A549 (cell line): ENCODE measurements at regions not wholly inside any gene's neighbourhood (a gene's known extent, or its start where the extent isn't known, plus 50 kb on each side); places are given as distances from the start of the nearest gene placed in this dataset.

ENCODE experiments used
- ATAC-seq, 2 experiments: fragments of 200-7000 bp in 1 of 2; fragments of >200 bp in 1 of 2; cut with Nextera tagmentation in 1 of 2; cut with Tn5 transposase in 1 of 2; 3 replicates each; pipeline versions ENCODE4 v1.8.0 to v1.9.1; 2018 to 2020; ENCODE audit warnings: mild to moderate bottlenecking in 1 of 2, moderate library complexity in 1 of 2
- CTCF ChIA-PET: fragments of 300-600 bp; sonication (Branson Sonifier 250); formaldehyde crosslinking; extraction: SDS; loops from one replicate; lab custom pipeline; 2021; ENCODE audit warnings: antibody characterized with exemption, inconsistent platforms; lab: Yijun Ruan, JAX
- POLR2A ChIA-PET: fragments of 350-600 bp; formaldehyde crosslinking; extraction: SDS; loops from one replicate; lab custom pipeline; 2021; ENCODE audit warnings: antibody characterized with exemption, inconsistent platforms; lab: Yijun Ruan, JAX
- DNase-seq, 2 experiments: peaks; one replicate each; pipeline versions ENCODE4 v3.0.0 to v3.0.0-alpha.2; 2011 to 2016; ENCODE audit warnings: low read depth in 1 of 2, low spot score in 1 of 2
- FAIRE-seq: peaks from 2 replicates; lab custom pipeline; 2011; peaks lifted over from hg19 to GRCh38; lab: Jason Lieb, UNC
- H3K27ac ChIP-seq, 2 experiments: fragments of >200 bp; sonication (Bioruptor Twin); formaldehyde crosslinking; 3 replicates each; pipeline ENCODE4 v1.5.1; 2016 to 2017
- H3K4me1 ChIP-seq: fragments of >200 bp; sonication (Bioruptor Twin); formaldehyde crosslinking; 3 replicates; pipeline ENCODE4 v1.6.1; 2016
- H3K4me2 ChIP-seq: fragments of >200 bp; sonication (Bioruptor Twin); formaldehyde crosslinking; 3 replicates; pipeline ENCODE4 v1.6.1; 2016
- H3K4me3 ChIP-seq: fragments of >200 bp; sonication (Bioruptor Twin); formaldehyde crosslinking; 3 replicates; pipeline ENCODE4 v1.5.1; 2016
- H3K9me3 ChIP-seq: fragments of >200 bp; sonication (Bioruptor Twin); formaldehyde crosslinking; 3 replicates; pipeline ENCODE4 v1.6.1; 2016
- CBX2 ChIP-seq: fragments of 200-600 bp; sonication (generic); IDR thresholded peaks from 2 replicates; pipeline ENCODE4 v1.6.1; 2016; ENCODE audit warnings: low read depth, mild to moderate bottlenecking, borderline replicate concordance
- CHD4 ChIP-seq: fragments of 200-600 bp; sonication (generic); IDR thresholded peaks from 2 replicates; pipeline ENCODE4 v1.6.1; 2016; ENCODE audit warnings: antibody characterized with exemption, mild to moderate bottlenecking, borderline replicate concordance
- EHMT2 ChIP-seq: fragments of 200-600 bp; sonication (generic); IDR thresholded peaks from 2 replicates; pipeline ENCODE4 v1.6.1; 2016; ENCODE audit warnings: antibody characterized with exemption, low read depth, mild to moderate bottlenecking, moderate library complexity
- EP300 ChIP-seq, 2 experiments: fragments of >200 bp; sonication (Bioruptor Twin); formaldehyde crosslinking; IDR thresholded peaks; 2 replicates in 1 of 2; 3 replicates in 1 of 2; pipeline ENCODE4 v1.6.1; 2016 to 2017
- ESRRA ChIP-seq: fragments of 150-350 bp; IDR thresholded peaks from 2 replicates; pipeline ENCODE4 v1.6.1; 2014; ENCODE audit warnings: mild to moderate bottlenecking, low read length, borderline replicate concordance
- FOXS1 ChIP-seq: fragments of 250-450 bp; sonication (Bioruptor Pico); IDR thresholded peaks from 2 replicates; pipeline ENCODE4 v1.5.0; 2020; ENCODE audit warnings: mild to moderate bottlenecking, moderate library complexity
- HEYL ChIP-seq: fragments of 250-450 bp; sonication (Bioruptor Pico); IDR thresholded peaks from 2 replicates; pipeline ENCODE4 v1.8.0; 2021; ENCODE audit warnings: mild to moderate bottlenecking, moderate library complexity
- HOXA7 ChIP-seq: fragments of 250-450 bp; sonication (Bioruptor Pico); IDR thresholded peaks from 2 replicates; pipeline ENCODE4 v1.5.0; 2020; ENCODE audit warnings: mild to moderate bottlenecking, moderate library complexity
- HOXB13 ChIP-seq: fragments of 250-450 bp; sonication (Bioruptor Pico); IDR thresholded peaks from 2 replicates; pipeline ENCODE4 v1.5.0; 2020; ENCODE audit warnings: low read depth, mild to moderate bottlenecking, moderate library complexity
- HOXB5 ChIP-seq: fragments of 250-450 bp; sonication (Bioruptor Pico); IDR thresholded peaks from 2 replicates; pipeline ENCODE4 v1.5.0; 2020; ENCODE audit warnings: mild to moderate bottlenecking, moderate library complexity
- MAFK ChIP-seq: fragments of 450-650 bp; IDR thresholded peaks from 2 replicates; pipeline ENCODE4 v1.6.1; 2014; ENCODE audit not compliant: partially characterized antibody
- NFE2L2 ChIP-seq: fragments of 150-350 bp; conservative IDR thresholded peaks from 2 replicates; pipeline ENCODE4 v1.6.1; 2014; ENCODE audit warnings: low read length
- NR3C1 ChIP-seq: fragments of >200 bp; sonication (Bioruptor Twin); formaldehyde crosslinking; IDR thresholded peaks from 3 replicates; pipeline ENCODE4 v1.6.1; 2017
- RARB ChIP-seq: fragments of 250-450 bp; sonication (Bioruptor Pico); IDR thresholded peaks from 2 replicates; pipeline ENCODE4 v1.8.0; 2021; ENCODE audit warnings: mild to moderate bottlenecking, moderate library complexity
- RCOR1 ChIP-seq: fragments of 150-350 bp; IDR thresholded peaks from 2 replicates; pipeline ENCODE4 v1.6.1; 2014; ENCODE audit warnings: antibody characterized with exemption, low read length, low read depth
- SREBF2 ChIP-seq: fragments of 450-650 bp; IDR thresholded peaks from 2 replicates; pipeline ENCODE4 v1.6.1; 2014; ENCODE audit warnings: mild to moderate bottlenecking, moderate library complexity
- TFCP2L1 ChIP-seq: fragments of 250-450 bp; sonication (Bioruptor Pico); IDR thresholded peaks from 2 replicates; pipeline ENCODE4 v1.5.0; 2021; ENCODE audit warnings: mild to moderate bottlenecking
- USF2 ChIP-seq: fragments of 450-650 bp; IDR thresholded peaks from 2 replicates; pipeline ENCODE4 v1.6.1; 2014; ENCODE audit warnings: antibody characterized with exemption
- ZC3H11A ChIP-seq: fragments of 450-650 bp; IDR thresholded peaks from 2 replicates; pipeline ENCODE4 v1.6.1; 2014; ENCODE audit warnings: antibody characterized with exemption, mild to moderate bottlenecking
- ZFP36 ChIP-seq: fragments of 450-650 bp; IDR thresholded peaks from 2 replicates; pipeline ENCODE4 v1.6.1; 2014; ENCODE audit warnings: borderline replicate concordance; ENCODE audit not compliant: partially characterized antibody
- WGBS: methylation state at CpG from one replicate; pipeline ENCODE4 v1.1.6; 2017; ENCODE audit errors: missing lambda C conversion rate; 5-methylcytosine and 5-hydroxymethylcytosine counted together
- TF ChIP-seq, protein P1 (sequence below): fragments of 250-450 bp; sonication (Bioruptor Pico); IDR thresholded peaks from 2 replicates; pipeline ENCODE4 v1.5.0; 2021; ENCODE audit warnings: mild to moderate bottlenecking, moderate library complexity, borderline replicate concordance
- TF ChIP-seq, protein P2 (sequence below): IDR thresholded peaks from 2 replicates; pipeline ENCODE4 v1.6.1; 2012
- TF ChIP-seq, protein P3 (sequence below): fragments of >200 bp; sonication (Bioruptor Twin); formaldehyde crosslinking; IDR thresholded peaks from 2 replicates; pipeline ENCODE4 v1.6.1; 2016
- TF ChIP-seq, protein P4 (sequence below): fragments of 200-600 bp; sonication (generic); IDR thresholded peaks from 2 replicates; pipeline ENCODE4 v1.6.1; 2016; ENCODE audit warnings: antibody characterized with exemption, mild to moderate bottlenecking, moderate library complexity

DNA sequence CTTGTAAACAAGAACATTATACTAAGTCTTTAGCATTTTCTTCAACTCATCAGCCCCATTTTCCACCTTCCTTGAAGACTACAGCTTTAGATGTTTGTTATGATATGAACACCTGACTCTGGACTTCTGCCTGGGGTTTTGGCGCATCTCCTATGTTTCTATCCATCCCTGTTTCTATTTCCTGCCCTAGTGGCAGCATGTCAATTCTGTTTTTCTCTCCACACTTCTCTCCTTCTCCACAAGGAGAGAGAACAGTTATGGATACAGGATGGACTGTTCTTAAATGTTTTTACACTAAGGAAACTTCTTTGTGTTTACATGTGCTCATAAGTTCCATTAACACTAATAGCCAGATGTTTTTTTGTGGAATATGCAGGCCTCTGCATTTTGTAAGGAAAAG is 423.3 kb upstream of the IL12A start:
- FAIRE-seq, result no peak
- no peak for TF ChIP-seq ESRRA
- TF ChIP-seq, protein P1, sequence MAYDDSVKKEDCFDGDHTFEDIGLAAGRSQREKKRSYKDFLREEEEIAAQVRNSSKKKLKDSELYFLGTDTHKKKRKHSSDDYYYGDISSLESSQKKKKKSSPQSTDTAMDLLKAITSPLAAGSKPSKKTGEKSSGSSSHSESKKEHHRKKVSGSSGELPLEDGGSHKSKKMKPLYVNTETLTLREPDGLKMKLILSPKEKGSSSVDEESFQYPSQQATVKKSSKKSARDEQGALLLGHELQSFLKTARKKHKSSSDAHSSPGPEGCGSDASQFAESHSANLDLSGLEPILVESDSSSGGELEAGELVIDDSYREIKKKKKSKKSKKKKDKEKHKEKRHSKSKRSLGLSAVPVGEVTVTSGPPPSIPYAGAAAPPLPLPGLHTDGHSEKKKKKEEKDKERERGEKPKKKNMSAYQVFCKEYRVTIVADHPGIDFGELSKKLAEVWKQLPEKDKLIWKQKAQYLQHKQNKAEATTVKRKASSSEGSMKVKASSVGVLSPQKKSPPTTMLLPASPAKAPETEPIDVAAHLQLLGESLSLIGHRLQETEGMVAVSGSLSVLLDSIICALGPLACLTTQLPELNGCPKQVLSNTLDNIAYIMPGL, result no peak
- TF ChIP-seq CBX2, result no peak
- TF ChIP-seq HEYL (CRISPR knock-in tag), result no peak
- no peak for TF ChIP-seq EP300 (IDR thresholded peaks at IDR 0.05)
- no peak for TF ChIP-seq TFCP2L1 (CRISPR knock-in tag)
- TF ChIP-seq, protein P2, sequence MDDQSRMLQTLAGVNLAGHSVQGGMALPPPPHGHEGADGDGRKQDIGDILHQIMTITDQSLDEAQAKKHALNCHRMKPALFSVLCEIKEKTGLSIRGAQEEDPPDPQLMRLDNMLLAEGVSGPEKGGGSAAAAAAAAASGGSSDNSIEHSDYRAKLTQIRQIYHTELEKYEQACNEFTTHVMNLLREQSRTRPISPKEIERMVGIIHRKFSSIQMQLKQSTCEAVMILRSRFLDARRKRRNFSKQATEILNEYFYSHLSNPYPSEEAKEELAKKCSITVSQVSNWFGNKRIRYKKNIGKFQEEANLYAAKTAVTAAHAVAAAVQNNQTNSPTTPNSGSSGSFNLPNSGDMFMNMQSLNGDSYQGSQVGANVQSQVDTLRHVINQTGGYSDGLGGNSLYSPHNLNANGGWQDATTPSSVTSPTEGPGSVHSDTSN, result no peak
- TF ChIP-seq, protein P3, sequence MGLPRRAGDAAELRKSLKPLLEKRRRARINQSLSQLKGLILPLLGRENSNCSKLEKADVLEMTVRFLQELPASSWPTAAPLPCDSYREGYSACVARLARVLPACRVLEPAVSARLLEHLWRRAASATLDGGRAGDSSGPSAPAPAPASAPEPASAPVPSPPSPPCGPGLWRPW, result no peak
- TF ChIP-seq SREBF2, result no peak
- no peak for TF ChIP-seq ZC3H11A
- no peak for TF ChIP-seq FOXS1
- no peak overlapping the region for H3K4me2 ChIP-seq
- DNase-seq, result no peak
- H3K4me3 ChIP-seq, result no peak overlapping the region
- POLR2A ChIA-PET, result no interaction called here
- H3K9me3 ChIP-seq, result no peaks in the 10 kb centered on the region
- no peaks in the 10 kb centered on the region for H3K4me1 ChIP-seq
- 29% methylated on average over 1 of the region's 1 CpG for WGBS
- H3K27ac ChIP-seq, result no peak overlapping the region
- ATAC-seq, result peak; percentile 55 to 56; a peak in 2 of 6 replicates
- CTCF ChIA-PET, result interaction anchor here (1.3 kb wide), 1 partner anchor 55 kb away, joined by 4 read pairs; no protein-coding TSS in a partner anchor

GRCh38 chr3:159583662-159584061 is 405.0 kb upstream of the IL12A start:
- H3K4me3 ChIP-seq, result no peak overlapping the region
- CTCF ChIA-PET, result no interaction called here
- no peak for FAIRE-seq
- TF ChIP-seq MAFK (no peak), NR3C1 (no peak), HOXB5 (CRISPR knock-in tag) (no peak), HOXB13 (CRISPR knock-in tag) (no peak), CHD4 (no peak), NFE2L2 (no peak), ZFP36 (no peak), USF2 (no peak), RARB (CRISPR knock-in tag) (no peak), EHMT2 (no peak), HOXA7 (CRISPR knock-in tag) (no peak), RCOR1 (no peak), EP300 (IDR thresholded peaks at IDR 0.05) (no peak)
- TF ChIP-seq, protein P4, sequence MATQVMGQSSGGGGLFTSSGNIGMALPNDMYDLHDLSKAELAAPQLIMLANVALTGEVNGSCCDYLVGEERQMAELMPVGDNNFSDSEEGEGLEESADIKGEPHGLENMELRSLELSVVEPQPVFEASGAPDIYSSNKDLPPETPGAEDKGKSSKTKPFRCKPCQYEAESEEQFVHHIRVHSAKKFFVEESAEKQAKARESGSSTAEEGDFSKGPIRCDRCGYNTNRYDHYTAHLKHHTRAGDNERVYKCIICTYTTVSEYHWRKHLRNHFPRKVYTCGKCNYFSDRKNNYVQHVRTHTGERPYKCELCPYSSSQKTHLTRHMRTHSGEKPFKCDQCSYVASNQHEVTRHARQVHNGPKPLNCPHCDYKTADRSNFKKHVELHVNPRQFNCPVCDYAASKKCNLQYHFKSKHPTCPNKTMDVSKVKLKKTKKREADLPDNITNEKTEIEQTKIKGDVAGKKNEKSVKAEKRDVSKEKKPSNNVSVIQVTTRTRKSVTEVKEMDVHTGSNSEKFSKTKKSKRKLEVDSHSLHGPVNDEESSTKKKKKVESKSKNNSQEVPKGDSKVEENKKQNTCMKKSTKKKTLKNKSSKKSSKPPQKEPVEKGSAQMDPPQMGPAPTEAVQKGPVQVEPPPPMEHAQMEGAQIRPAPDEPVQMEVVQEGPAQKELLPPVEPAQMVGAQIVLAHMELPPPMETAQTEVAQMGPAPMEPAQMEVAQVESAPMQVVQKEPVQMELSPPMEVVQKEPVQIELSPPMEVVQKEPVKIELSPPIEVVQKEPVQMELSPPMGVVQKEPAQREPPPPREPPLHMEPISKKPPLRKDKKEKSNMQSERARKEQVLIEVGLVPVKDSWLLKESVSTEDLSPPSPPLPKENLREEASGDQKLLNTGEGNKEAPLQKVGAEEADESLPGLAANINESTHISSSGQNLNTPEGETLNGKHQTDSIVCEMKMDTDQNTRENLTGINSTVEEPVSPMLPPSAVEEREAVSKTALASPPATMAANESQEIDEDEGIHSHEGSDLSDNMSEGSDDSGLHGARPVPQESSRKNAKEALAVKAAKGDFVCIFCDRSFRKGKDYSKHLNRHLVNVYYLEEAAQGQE, result no peak
- TF ChIP-seq, protein P3, result no peak
- TF ChIP-seq, all 56 proteins: peak for 0
- POLR2A ChIA-PET, result no interaction called here
- Histone ChIP-seq H3K27ac (no peak overlapping the region), H3K9me3 (no peaks in the 10 kb centered on the region), H3K4me2 (no peak overlapping the region), H3K4me1 (no peaks in the 10 kb centered on the region)
- DNase-seq (no peak), ATAC-seq (no peak)
- WGBS, result 70% methylated on average over 3 of the region's 3 CpGs
